GM12878 (cell line): ENCODE measurements at regions not wholly inside any gene's neighbourhood (a gene's known extent, or its start where the extent isn't known, plus 50 kb on each side); places are given as distances from the start of the nearest gene placed in this dataset.

ENCODE experiments used
- ATAC-seq: fragments of 200-7000 bp; cut with Tn5 transposase; 3 replicates; pipeline ENCODE4 v1.9.1; 2020; ENCODE audit warnings: mild to moderate bottlenecking, moderate library complexity
- BruUV-seq: library from RNA; stranded (reverse); fragments of 400-500 nt; replicated peaks from 2 replicates; lab custom pipeline; 2021; lab: Mats Ljungman, UMichigan
- CTCF ChIA-PET: fragments of 300-600 bp; sonication (Branson Sonifier 250); formaldehyde crosslinking; extraction: SDS; loops from one replicate; lab custom pipeline; 2021; ENCODE audit warnings: inconsistent platforms; lab: Yijun Ruan, JAX
- POLR2A ChIA-PET: fragments of 350-600 bp; formaldehyde crosslinking; extraction: SDS; loops from one replicate; lab custom pipeline; 2021; ENCODE audit warnings: inconsistent platforms; lab: Charles Lee
- RAD21 ChIA-PET: fragments of 300-600 bp; sonication (Branson Sonifier 250); formaldehyde crosslinking; loops from one replicate; lab custom pipeline; 2023; ENCODE audit warnings: antibody characterized with exemption; ENCODE audit not compliant: unreplicated experiment; lab: Charles Lee
- SMC1A ChIA-PET: fragments of 300-600 bp; sonication (Branson Sonifier 250); formaldehyde crosslinking; loops from one replicate; lab custom pipeline; 2023; ENCODE audit not compliant: unreplicated experiment, uncharacterized antibody; lab: Charles Lee
- DNase-seq: peaks from one replicate; pipeline ENCODE4 v3.0.0-alpha.2; 2011; ENCODE audit warnings: low read depth, low spot score
- FAIRE-seq: peaks from 3 replicates; lab custom pipeline; 2011; peaks lifted over from hg19 to GRCh38; lab: Jason Lieb, UNC
- H2AFZ ChIP-seq: 2 replicates; pipeline ENCODE4 v1.6.0; 2011; ENCODE audit warnings: low read depth, low read length, control low read depth; ENCODE audit not compliant: control insufficient read depth
- H3K27ac ChIP-seq: 2 replicates; pipeline ENCODE4 v1.5.1; 2011; ENCODE audit warnings: control low read depth; ENCODE audit not compliant: control insufficient read depth, insufficient read depth
- H3K27me3 ChIP-seq, 2 experiments: replicated peaks in 1 of 2; 2 replicates each; pipeline versions ENCODE4 v1.6.0 to v1.6.1; 2011; ENCODE audit warnings: low read length in 1 of 2; ENCODE audit not compliant: control insufficient read depth in 2 of 2, insufficient read depth in 2 of 2
- H3K36me3 ChIP-seq, 2 experiments: 2 replicates each; pipeline ENCODE4 v1.5.1; 2011; ENCODE audit warnings: low read length in 1 of 2; ENCODE audit not compliant: control insufficient read depth in 2 of 2, insufficient read depth in 2 of 2
- H3K4me1 ChIP-seq: 2 replicates; pipeline ENCODE4 v1.6.1; 2011; ENCODE audit warnings: mild to moderate bottlenecking, low read length, moderate library complexity, mixed read lengths; ENCODE audit not compliant: control insufficient read depth, insufficient read depth
- H3K4me2 ChIP-seq: 2 replicates; pipeline ENCODE4 v1.6.0; 2011; ENCODE audit warnings: control low read depth; ENCODE audit not compliant: control insufficient read depth, insufficient read depth
- H3K4me3 ChIP-seq: fragments of 200-600 bp; sonication (generic); 2 replicates; pipeline ENCODE4 v1.5.1; 2016
- H3K79me2 ChIP-seq: 2 replicates; pipeline ENCODE4 v1.6.0; 2011; ENCODE audit warnings: low read length; ENCODE audit not compliant: control insufficient read depth, insufficient read depth
- H3K9ac ChIP-seq: 2 replicates; pipeline ENCODE4 v1.8.0; 2011; ENCODE audit warnings: low read length, control low read depth, mixed read lengths; ENCODE audit not compliant: control insufficient read depth, insufficient read depth
- H3K9me3 ChIP-seq: replicated peaks from 3 replicates; pipeline ENCODE4 v1.5.1; 2011; ENCODE audit warnings: mild to moderate bottlenecking, low read length; ENCODE audit not compliant: control insufficient read depth, insufficient read depth
- H4K20me1 ChIP-seq: 2 replicates; pipeline ENCODE4 v1.6.0; 2011; ENCODE audit not compliant: control insufficient read depth, insufficient read depth
- CREM ChIP-seq: IDR thresholded peaks from 2 replicates; pipeline ENCODE4 v1.6.1; 2014; ENCODE audit warnings: antibody characterized with exemption, low read depth
- FOXM1 ChIP-seq: IDR thresholded peaks from 2 replicates; pipeline ENCODE4 v1.6.1; 2012; ENCODE audit warnings: low read depth, mild to moderate bottlenecking, inconsistent platforms, low read length, moderate library complexity
- HDAC6 ChIP-seq: fragments of 200-600 bp; sonication (generic); IDR thresholded peaks from one replicate; pipeline ENCODE4 v1.8.0; 2017; ENCODE audit warnings: antibody characterized with exemption; ENCODE audit not compliant: unreplicated experiment
- NBN ChIP-seq: fragments of 450-650 bp; IDR thresholded peaks from 2 replicates; pipeline ENCODE4 v1.6.1; 2016
- PAX5 ChIP-seq: IDR thresholded peaks from 2 replicates; pipeline ENCODE4 v1.6.1; 2011; ENCODE audit warnings: low read depth, low read length, borderline replicate concordance
- RAD51 ChIP-seq: fragments of 450-650 bp; IDR thresholded peaks from 2 replicates; pipeline ENCODE4 v1.6.1; 2016; ENCODE audit warnings: moderate library complexity, mild to moderate bottlenecking, inconsistent platforms
- WGBS: methylation state at CpG from one replicate; pipeline ENCODE4 v1.1.6; 2016; ENCODE audit warnings: low lambda C conversion rate; ENCODE audit not compliant: insufficient replicate concordance, insufficient coverage; ENCODE audit errors: missing lambda C conversion rate; 5-methylcytosine and 5-hydroxymethylcytosine counted together
- in situ Hi-C: fragments of 300-500 bp; cut with MboI; formaldehyde crosslinking; loops from 9 replicates; pipeline ENCODE4 v1.14.3; 2018; ENCODE audit warnings: mixed read lengths
- intact Hi-C: fragments of 100-400 bp; cut with micrococcal nuclease; formaldehyde crosslinking; loops from one replicate; pipeline ENCODE4 v1.14.2; 2022; ENCODE audit not compliant: unreplicated experiment
- TF ChIP-seq, protein P1 (sequence below): fragments of 450-650 bp; IDR thresholded peaks from 2 replicates; pipeline ENCODE4 v1.6.1; 2017; ENCODE audit warnings: mild to moderate bottlenecking, moderate library complexity
- TF ChIP-seq, protein P2 (sequence below): IDR thresholded peaks from 2 replicates; pipeline ENCODE4 v1.6.1; 2012; ENCODE audit warnings: low read depth, low read length, improper control_type of control experiment
- TF ChIP-seq, protein P3 (sequence below): fragments of 450-650 bp; formaldehyde crosslinking; IDR thresholded peaks from 2 replicates; pipeline ENCODE4 v1.5.0; 2022; ENCODE audit warnings: mild to moderate bottlenecking, missing genetic modification characterization
- TF ChIP-seq, protein P4 (sequence below): IDR thresholded peaks from 2 replicates; pipeline ENCODE4 v1.6.1; 2011; ENCODE audit warnings: borderline replicate concordance, low read depth, mild to moderate bottlenecking, moderate library complexity, low read length; ENCODE audit not compliant: insufficient read depth, poor library complexity, severe bottlenecking
- TF ChIP-seq, protein P5 (sequence below): IDR thresholded peaks from 2 replicates; pipeline ENCODE4 v1.6.1; 2012; ENCODE audit warnings: low read length, inconsistent platforms

DNA sequence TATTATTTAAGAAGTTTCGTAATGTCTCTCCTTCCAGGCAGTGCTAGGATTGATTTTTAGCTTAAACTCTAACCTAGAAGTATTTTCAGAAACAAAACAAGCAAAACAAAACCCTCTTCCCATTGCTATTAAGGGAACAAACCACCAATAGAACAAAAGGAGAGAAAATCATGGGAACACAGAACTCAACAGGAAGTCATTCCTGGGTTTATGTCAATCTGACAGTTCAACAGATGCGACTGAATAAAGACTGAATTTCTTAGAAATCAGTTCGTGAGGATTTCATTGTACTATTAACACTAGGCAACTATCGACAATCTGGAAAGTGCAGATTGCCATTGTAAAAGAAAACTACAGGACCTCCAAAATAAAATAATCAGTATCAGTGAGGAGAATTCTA is 229.1 kb upstream of the SMIM31 start (continued):
- TF ChIP-seq, protein P1, sequence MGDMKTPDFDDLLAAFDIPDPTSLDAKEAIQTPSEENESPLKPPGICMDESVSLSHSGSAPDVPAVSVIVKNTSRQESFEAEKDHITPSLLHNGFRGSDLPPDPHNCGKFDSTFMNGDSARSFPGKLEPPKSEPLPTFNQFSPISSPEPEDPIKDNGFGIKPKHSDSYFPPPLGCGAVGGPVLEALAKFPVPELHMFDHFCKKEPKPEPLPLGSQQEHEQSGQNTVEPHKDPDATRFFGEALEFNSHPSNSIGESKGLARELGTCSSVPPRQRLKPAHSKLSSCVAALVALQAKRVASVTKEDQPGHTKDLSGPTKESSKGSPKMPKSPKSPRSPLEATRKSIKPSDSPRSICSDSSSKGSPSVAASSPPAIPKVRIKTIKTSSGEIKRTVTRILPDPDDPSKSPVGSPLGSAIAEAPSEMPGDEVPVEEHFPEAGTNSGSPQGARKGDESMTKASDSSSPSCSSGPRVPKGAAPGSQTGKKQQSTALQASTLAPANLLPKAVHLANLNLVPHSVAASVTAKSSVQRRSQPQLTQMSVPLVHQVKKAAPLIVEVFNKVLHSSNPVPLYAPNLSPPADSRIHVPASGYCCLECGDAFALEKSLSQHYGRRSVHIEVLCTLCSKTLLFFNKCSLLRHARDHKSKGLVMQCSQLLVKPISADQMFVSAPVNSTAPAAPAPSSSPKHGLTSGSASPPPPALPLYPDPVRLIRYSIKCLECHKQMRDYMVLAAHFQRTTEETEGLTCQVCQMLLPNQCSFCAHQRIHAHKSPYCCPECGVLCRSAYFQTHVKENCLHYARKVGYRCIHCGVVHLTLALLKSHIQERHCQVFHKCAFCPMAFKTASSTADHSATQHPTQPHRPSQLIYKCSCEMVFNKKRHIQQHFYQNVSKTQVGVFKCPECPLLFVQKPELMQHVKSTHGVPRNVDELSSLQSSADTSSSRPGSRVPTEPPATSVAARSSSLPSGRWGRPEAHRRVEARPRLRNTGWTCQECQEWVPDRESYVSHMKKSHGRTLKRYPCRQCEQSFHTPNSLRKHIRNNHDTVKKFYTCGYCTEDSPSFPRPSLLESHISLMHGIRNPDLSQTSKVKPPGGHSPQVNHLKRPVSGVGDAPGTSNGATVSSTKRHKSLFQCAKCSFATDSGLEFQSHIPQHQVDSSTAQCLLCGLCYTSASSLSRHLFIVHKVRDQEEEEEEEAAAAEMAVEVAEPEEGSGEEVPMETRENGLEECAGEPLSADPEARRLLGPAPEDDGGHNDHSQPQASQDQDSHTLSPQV = no peak
- TF ChIP-seq HDAC6 = no peak
- TF ChIP-seq, protein P2, sequence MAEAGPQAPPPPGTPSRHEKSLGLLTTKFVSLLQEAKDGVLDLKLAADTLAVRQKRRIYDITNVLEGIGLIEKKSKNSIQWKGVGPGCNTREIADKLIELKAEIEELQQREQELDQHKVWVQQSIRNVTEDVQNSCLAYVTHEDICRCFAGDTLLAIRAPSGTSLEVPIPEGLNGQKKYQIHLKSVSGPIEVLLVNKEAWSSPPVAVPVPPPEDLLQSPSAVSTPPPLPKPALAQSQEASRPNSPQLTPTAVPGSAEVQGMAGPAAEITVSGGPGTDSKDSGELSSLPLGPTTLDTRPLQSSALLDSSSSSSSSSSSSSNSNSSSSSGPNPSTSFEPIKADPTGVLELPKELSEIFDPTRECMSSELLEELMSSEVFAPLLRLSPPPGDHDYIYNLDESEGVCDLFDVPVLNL = no peak

DNA sequence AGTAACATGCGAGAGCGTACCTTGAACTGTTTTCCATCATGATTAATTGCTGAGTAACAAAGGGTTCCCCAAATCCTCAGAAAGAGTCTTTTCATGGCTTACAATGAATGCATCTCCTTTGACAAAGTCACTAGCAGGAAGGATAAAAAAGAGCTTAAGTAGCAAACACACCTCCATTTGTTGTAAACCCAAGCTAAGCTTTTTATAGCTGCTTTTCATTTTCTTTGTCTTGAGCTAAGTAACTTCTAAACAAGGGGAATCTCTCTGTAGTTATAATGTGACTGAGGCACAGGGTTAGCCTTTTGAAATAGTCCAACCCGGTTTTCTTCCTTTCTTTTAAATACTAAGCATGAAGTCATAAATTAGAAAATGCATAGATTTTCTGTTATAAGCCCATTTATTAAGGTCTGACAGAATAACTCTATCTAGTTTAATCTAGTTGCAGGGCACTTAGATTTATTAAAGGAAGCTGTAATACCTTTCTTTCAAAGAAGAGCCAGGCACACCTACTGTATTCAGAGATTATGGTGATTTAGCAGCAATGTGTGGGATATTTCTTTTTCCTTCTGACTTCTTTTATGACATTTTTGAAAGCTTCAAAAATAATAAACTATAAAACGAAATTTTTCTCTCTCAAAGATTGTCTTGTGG is 226.9 kb upstream of the SMIM31 start:
- Histone ChIP-seq H3K4me3 (no peak overlapping the region), H3K27ac (no peak overlapping the region), H3K79me2 (no peaks in the 10 kb centered on the region), H3K27me3 (no peaks in the 10 kb centered on the region), H3K9me3 (no peaks in the 10 kb centered on the region), H2AFZ (no peak overlapping the region), H3K9ac (no peak overlapping the region), H3K4me2 (no peak overlapping the region), H3K36me3 (no peaks in the 10 kb centered on the region), H3K4me1 (no peaks in the 10 kb centered on the region), H4K20me1 (no peaks in the 10 kb centered on the region)
- BruUV-seq = no TSS peak
- intact Hi-C loops (no loop called here), in situ Hi-C loops (no loop called here)
- ChIA-PET CTCF (no interaction called here), SMC1A (interaction anchor here (0.6 kb wide), 1 partner anchor 15 kb away, joined by 3 read pairs; no protein-coding TSS in a partner anchor), RAD21 (no interaction called here), POLR2A (no interaction called here)
- 28% methylated on average over 4 of the region's 4 CpGs for WGBS
- ATAC-seq (no peak), DNase-seq (no peak), FAIRE-seq (no peak)
- TF ChIP-seq FOXM1 (no peak), CREM (no peak), NBN (no peak), RAD51 (no peak), PAX5 (no peak)
- TF ChIP-seq, protein P3, sequence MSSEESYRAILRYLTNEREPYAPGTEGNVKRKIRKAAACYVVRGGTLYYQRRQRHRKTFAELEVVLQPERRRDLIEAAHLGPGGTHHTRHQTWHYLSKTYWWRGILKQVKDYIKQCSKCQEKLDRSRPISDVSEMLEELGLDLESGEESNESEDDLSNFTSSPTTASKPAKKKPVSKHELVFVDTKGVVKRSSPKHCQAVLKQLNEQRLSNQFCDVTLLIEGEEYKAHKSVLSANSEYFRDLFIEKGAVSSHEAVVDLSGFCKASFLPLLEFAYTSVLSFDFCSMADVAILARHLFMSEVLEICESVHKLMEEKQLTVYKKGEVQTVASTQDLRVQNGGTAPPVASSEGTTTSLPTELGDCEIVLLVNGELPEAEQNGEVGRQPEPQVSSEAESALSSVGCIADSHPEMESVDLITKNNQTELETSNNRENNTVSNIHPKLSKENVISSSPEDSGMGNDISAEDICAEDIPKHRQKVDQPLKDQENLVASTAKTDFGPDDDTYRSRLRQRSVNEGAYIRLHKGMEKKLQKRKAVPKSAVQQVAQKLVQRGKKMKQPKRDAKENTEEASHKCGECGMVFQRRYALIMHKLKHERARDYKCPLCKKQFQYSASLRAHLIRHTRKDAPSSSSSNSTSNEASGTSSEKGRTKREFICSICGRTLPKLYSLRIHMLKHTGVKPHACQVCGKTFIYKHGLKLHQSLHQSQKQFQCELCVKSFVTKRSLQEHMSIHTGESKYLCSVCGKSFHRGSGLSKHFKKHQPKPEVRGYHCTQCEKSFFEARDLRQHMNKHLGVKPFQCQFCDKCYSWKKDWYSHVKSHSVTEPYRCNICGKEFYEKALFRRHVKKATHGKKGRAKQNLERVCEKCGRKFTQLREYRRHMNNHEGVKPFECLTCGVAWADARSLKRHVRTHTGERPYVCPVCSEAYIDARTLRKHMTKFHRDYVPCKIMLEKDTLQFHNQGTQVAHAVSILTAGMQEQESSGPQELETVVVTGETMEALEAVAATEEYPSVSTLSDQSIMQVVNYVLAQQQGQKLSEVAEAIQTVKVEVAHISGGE = no peak
- TF ChIP-seq, protein P4, sequence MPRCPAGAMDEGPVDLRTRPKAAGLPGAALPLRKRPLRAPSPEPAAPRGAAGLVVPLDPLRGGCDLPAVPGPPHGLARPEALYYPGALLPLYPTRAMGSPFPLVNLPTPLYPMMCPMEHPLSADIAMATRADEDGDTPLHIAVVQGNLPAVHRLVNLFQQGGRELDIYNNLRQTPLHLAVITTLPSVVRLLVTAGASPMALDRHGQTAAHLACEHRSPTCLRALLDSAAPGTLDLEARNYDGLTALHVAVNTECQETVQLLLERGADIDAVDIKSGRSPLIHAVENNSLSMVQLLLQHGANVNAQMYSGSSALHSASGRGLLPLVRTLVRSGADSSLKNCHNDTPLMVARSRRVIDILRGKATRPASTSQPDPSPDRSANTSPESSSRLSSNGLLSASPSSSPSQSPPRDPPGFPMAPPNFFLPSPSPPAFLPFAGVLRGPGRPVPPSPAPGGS = no peak
- TF ChIP-seq, protein P5, sequence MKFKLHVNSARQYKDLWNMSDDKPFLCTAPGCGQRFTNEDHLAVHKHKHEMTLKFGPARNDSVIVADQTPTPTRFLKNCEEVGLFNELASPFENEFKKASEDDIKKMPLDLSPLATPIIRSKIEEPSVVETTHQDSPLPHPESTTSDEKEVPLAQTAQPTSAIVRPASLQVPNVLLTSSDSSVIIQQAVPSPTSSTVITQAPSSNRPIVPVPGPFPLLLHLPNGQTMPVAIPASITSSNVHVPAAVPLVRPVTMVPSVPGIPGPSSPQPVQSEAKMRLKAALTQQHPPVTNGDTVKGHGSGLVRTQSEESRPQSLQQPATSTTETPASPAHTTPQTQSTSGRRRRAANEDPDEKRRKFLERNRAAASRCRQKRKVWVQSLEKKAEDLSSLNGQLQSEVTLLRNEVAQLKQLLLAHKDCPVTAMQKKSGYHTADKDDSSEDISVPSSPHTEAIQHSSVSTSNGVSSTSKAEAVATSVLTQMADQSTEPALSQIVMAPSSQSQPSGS = no peak
